CD4-positive, alpha-beta T cell treated with Interleukin-6 at 100 ng/mL for 8 hours (primary cell): ENCODE measurements at regions not wholly inside any gene's neighbourhood (a gene's known extent, or its start where the extent isn't known, plus 50 kb on each side); places are given as distances from the start of the nearest gene placed in this dataset.

Experiments
- DNase-seq: peaks from one replicate; pipeline ENCODE4 v3.0.0-alpha.2; 2020; ENCODE audit warnings: mixed read lengths, low spot score

DNA sequence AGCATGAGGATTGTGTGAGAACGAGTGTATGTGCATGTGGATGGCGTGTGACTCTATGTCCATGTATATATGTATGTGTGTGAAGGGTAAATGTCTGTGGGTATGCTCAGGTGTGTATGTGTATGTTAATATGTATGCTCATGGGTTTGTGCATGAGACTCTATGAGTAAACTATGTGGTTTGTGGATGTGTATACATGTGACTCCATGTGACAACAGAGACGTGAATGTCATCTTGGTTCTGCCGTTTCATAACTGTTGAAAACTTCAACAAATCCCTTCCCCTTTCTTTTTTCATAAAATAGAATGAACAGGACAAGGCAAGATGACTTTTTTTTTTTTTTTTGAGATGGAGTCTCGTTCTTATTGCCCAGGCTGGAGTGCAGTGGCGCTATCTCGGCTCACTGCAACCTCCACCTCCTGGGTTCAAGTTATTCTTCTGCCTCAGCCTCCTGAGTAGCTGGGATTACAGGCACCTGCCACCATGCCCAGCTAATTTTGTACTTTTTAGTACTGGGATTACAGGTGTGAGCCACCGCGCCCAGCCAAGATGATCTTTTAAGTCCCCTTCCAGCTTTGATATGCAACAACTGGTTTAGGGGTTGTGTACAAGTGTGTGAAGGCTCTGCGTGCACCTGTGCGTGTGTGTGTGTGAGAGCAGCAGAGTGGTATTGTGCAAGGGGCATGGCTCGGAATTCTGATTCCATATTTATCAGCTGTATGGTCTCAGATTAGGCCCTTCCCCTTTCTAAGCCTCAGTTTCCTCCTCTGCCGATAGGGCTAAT, 106.3 kb downstream of the EBNA1BP2 start:
- DNase-seq: no peak

DNA sequence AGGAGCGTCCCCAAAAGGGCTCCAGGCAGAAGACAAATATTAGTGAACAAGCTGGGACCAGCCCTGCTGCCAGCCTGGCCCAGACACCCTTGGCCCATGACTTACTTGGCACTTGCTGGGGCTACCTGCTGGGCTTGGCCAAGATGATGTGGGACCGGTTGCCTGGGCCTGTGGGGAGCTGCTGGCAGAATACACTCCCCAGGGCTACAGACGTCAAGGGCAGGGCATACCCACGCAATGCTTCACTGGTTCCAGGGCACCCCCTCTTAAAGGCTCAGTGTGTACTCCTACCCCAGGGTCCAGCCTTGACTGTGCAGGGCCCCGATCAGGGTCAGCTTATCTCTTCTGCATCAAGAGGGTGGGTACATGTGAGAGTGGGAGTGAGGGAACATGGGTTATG, 106.5 kb upstream of the SLC2A1 start:
- DNase-seq: no peak

DNA sequence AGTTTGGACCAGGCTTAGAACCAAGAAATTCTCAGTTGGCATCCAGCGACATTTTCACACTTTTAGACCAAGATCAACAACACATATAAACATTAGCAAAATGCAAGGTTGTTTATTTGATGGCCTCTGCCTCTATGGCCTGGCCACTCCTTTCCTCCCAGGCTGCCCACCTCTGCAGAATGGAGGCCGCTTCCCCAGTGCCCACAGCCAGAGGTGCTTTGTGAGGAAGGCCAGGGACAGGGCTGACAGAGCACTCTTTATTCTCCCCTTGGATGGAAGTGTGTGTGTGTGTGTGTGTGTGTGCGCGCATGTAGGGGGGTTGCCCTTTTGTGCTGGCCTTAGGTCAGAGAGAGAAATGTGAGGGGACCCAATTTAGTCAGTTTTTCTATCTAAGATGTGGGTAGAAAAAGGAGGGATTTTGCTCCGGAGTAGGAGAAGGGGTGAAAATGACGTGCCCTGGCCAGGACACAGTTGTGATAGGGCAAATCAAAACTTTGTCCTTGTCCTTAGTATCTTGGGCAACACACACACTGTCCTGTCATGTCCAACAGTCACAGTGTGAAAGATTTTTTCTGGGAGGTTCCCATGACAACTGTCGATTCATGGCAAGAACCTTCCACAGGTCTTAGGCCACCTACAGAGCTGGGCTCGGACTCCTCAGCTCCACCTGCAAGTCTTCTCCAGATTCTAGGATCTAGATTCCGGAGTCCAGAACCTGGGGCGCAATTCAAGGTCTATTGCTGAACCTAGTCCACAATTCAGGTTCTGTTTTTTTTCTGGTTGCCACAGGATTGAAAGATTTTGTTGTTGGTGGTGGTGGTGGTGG, 104.9 kb upstream of the SLC2A1 start:
- DNase-seq: no peak

DNA sequence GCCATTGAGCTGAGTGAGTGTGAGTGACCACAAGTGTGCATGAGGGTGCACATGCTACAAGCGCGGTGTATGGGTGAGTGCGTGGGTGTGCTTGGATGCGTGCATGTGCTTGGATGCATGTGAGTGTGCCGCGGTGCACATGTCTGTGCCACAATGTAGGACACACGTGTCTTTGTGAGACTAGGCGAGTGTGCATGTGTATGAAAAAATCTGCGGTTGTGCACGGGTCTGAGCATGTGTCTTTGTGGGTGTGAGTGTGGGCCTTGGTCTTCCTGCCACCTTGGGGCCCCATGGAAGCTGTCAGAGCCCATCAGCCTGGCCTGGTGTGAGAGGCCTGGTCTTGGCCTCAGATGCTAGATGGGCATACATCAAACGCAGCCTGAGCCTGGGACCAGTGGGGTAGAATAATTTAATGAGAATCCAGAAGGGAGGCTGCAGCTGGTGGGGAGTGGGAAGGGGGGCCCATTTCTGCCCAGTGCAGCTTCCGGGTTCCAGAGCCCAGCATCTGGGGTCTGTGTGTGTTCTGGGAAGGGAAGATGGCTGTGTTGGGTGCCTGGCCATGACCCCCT, 103.9 kb upstream of the SLC2A1 start:
- DNase-seq: no peak

- no peak for DNase-seq
These were observed 103.1 kb upstream of the SLC2A1 start for GRCh38 chr1:43061757-43062156.

DNA sequence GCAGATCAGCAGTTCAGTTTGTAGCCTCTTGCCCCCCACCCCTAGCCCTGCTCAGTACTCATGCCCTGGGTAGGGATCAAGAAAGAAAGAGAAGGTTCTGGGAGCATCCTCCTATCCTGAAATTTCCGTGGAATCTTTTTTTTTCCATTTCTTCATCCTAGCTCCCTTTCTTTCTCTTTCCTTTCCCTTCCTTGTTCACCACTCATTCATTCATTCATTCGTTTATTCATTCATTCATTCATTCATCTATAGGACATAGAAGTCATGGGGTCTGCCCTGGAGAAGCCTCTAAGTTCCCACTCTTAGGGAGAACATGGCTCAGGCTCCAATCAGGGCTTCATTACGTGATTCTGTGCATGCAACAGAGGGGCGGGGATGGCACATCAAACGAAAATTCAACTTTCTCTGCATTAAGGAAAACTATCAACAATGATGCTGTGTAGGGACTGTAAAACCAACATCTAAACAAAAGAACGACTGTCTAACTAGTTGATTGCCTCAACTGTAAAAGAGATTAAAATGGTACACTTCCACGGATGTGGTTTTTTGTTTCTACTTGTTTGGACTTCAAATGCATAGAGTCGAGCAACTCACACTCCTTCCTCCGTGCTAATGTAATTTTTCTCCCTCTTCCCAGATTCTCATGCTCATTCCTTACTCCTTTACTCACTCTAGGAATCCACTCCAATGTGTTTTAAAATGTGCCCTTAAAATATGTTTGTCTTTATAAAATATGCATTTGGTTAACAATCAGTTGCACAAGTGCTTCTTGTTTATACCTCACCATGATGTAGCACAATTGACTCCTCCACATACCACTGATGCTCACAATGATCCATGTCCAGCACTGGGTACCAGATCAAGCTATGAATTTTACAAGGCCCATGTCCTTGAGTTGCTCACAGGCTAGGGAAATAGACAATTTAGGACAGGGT, 101.2 kb upstream of the SLC2A1 start:
- DNase-seq: no peak

GRCh38 chr1:43058545-43059360, 100.1 kb upstream of the SLC2A1 start:
- DNase-seq: no peak

DNA sequence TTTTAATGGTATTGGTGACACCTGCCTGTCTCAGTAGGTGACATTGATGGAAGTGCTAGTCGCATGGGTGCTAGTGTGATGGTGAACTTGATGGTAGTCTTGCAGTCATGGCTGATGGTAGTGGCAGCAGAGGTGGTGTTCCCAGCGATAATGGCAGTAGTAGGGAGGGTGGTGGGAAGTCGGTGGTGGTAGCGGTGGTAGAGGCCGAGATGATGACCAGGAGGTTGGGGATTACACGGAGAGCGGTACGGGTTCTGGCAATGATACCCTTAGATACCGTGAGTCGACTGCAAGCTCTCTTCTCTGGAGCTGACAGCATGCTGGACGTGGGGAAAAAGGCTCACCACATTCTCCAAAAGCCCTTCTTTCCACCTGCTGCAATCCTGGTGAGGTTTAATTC, 99.4 kb upstream of the SLC2A1 start:
- no peak for DNase-seq

DNA sequence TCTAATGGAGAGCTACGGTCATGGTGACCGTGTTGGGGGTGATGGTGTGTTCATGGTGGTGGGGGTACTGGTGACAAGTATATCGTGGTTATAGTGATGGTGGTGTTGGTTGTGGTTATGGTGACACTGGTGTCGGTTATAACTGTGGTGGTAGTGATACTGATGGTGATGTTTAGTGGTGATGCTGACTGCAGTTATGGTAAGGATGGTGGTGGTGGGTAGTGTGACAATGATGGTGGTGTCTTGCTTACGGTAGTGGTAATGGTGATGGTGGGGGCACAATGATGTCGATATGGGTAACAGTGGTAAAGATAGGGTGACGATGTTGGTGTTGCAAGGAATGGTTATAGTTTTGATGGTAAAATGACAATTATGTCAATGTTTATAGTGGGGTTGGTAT, 98.9 kb upstream of the SLC2A1 start:
- DNase-seq: no peak

DNA sequence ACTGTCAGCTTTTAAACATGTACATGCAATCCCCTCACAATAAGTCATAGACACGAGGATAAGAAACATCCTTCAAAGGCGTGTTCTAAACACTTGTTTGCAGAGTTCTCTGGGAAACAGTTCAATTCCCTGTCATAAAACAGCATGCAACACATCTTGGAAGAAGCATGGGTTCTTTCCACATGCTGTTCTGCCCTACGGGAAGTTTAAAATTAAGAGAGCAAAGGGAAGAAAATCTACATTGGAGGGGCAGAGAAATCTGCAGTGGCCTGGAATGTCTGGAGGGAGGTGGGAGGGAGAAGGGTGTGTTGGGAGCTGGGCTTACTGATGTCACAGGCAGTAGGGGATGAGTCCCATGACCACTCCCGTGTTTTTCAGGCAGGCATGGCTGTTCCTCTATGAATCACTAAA, 98.3 kb upstream of the SLC2A1 start:
- DNase-seq: no peak

DNA sequence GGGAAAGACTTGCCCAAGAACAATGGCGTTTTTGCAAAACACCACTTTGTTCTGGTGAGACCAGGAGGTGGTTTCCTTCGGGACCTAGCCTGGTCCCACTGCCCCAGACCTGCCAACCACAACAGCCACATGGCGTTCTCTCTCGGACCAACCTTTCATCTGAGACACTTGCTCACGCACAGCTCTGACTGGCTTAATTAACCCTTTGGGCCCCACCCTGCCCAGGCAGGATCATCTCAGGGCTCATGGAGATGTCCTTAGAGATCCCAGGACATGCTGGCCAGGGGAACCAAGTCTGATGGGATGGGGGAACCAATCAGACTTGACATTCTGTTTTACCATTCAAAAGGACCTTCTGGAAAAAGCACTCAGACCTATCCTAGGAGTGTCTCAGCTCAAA, 97.8 kb upstream of the SLC2A1 start:
- no peak for DNase-seq

DNA sequence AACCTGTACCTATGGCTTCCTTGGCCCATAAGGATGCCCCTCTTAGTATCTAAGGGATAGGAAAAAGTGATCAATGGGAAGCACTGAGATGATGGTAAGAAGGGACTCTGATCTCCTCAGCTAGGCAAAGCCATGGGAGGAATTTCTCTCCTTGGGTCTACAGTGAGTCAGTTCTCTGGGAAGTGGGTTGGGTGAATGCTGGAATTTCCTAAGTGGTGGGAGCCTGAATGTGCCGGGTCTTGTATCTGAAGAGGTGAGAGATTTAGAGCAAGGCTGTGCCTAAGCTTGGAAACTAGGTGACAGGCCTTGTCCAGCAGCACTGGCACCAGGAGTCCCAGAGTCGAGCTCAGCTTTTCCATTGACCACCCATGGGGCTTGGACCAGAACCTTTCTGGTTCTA, 96.3 kb upstream of the SLC2A1 start:
- no peak for DNase-seq

- no peak for DNase-seq
These were observed 94.2 kb upstream of the SLC2A1 start for GRCh38 chr1:43052786-43053439.

DNA sequence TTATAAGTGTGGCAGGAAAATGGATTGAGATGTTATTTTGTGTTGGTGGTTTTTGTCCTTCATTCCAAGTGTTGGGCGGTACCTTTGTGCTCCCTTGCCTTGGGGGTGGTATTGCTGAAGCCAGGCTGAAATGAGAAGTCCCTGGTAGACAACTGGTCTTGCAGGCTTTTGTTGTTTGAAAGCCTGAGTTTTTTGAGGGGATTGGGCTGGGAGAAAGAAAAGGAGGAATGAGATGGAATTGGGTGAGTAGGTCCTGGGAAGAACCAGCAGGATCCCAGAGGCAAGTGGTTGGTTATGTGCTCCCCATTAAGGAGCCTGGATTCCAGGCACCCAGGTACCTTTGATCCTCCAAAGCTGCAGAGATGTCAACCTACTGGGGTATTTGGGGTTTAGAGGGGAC, 93.7 kb upstream of the SLC2A1 start:
- no peak for DNase-seq

DNA sequence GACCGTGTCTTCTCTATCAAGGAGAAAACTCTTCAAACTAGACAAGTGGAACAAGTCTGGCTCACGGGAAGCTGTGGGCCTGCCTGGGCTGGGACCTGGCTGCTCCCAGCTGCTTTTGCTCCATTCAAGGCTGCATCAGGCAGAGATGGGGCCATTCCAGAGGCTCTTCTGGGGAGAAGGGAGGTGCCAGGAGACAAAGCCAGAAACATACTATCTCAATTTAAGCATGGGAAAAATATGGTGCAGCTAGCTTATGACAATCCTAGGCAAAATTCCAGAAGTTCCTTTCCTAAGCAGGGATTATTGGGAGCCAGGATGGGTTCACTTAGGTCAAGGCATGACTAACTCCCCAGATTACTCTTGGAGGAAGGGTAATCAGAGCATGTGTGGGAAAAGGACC, 90.8 kb upstream of the SLC2A1 start:
- no peak for DNase-seq

DNA sequence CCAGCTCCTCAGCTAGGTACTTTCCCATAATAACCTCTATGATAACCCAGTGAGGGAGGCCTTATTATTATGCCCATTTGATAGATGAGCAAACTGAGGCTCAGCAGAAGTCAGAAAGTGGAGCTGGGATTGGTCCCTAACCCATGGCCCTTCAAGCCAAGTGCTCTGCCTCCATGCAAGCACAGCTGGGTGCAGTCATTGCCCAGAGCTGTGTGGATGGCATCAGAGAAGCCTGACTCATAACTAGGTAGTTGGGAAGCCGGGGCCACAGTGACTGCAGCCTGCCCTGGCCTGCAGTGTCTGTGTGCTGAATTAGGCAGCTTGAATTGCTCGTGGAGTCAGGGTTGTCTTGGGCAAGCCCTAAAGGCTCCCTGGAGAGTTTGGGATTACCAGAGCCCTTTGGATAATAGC, 89.9 kb upstream of the SLC2A1 start:
- DNase-seq: no peak

DNA sequence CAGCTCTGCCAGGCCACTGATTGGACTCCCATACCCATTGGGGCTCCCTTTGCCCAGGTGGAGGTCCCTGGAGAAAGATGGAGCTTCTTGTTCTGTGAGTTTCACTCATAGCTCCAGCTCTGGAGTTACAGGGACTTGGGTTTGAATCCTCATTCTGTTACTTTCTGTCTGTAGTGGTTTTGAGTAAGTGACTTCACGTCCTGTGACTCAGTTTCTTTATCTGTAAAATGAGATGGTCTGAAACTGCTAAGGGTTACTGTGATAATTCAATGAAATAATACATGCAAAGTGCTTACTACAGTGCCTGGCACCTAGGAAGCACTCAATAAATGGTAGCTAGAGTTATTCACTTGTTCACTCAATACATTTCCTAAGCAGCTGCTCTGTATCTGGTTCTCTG, 88.5 kb upstream of the SLC2A1 start:
- no peak for DNase-seq

- no peak for DNase-seq
These were observed 86.1 kb upstream of the SLC2A1 start for GRCh38 chr1:43044572-43045361.

DNA sequence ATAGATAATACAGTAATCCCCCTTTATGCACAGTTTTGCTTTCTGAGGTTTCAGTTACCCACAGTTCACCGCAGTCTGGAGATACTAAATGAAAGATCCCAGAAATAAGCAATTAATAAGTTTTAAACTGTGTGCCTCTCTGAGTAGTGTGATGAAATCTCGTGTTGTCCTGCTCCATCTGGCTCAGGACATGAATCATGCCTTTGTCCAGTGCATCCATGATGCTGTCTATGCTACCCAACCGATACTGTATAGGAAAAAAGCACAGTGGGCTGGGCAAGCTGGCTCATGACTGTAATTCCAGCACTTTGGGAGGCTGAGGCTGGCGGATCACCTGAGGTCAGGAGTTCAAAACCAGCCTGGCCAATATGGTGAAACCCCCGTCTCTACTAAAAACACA, 85.0 kb upstream of the SLC2A1 start:
- no peak for DNase-seq
